Adrenal gland (tissue), 5 donors: ENCODE measurements at regions not wholly inside any gene's neighbourhood (a gene's known extent, or its start where the extent isn't known, plus 50 kb on each side); places are given as distances from the start of the nearest gene placed in this dataset.
"Not testable (repeated sequence)": the region's sequence is repeated elsewhere in the genome, so short reads cannot be mapped to it uniquely, and the experiment has no call there.

Experiments used
- POLR2A ChIP-seq, 2 donors: fragments of 450-650 bp; IDR thresholded peaks; one replicate each; pipeline ENCODE4 v1.6.1; 2017; ENCODE audit warnings: antibody characterized with exemption in 2 of 2, mild to moderate bottlenecking in 2 of 2, moderate library complexity in 1 of 2
- TF ChIP-seq, protein P1 (sequence below), 6 experiments: fragments of 450-650 bp in 4 of 6; fragments of 200-600 bp in 2 of 6; sonication (generic) in 1 of 6; IDR thresholded peaks; 1 replicate in 5 of 6; 2 replicates in 1 of 6; pipeline versions ENCODE4 v1.5.1 to v1.8.0; 2016 to 2021; ENCODE audit warnings: antibody characterized with exemption in 6 of 6, mild to moderate bottlenecking in 2 of 6, moderate library complexity in 1 of 6
- donor health status: DM: no; HTN: no; CAD: no.

DNA sequence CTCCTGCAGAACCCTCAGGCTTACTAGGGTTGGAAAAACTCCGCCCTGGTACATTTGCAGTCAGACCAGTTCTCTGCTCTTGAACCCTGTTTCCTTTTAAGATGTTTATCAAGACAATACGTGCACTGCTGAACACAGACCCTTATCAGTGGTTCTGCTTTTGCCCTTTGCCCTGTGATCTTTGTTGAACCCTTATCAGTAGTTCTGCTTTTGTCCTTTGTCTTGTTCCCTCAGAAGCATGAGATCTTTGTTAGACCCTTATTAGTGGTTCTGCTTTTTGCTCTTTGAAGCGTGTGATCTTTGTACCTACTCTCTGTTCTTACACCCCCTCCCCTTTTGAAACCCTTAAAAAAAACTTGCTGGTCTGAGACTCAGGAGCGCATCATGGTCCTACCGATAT, 457.5 kb upstream of the FSHR start:
- TF ChIP-seq, protein P1, sequence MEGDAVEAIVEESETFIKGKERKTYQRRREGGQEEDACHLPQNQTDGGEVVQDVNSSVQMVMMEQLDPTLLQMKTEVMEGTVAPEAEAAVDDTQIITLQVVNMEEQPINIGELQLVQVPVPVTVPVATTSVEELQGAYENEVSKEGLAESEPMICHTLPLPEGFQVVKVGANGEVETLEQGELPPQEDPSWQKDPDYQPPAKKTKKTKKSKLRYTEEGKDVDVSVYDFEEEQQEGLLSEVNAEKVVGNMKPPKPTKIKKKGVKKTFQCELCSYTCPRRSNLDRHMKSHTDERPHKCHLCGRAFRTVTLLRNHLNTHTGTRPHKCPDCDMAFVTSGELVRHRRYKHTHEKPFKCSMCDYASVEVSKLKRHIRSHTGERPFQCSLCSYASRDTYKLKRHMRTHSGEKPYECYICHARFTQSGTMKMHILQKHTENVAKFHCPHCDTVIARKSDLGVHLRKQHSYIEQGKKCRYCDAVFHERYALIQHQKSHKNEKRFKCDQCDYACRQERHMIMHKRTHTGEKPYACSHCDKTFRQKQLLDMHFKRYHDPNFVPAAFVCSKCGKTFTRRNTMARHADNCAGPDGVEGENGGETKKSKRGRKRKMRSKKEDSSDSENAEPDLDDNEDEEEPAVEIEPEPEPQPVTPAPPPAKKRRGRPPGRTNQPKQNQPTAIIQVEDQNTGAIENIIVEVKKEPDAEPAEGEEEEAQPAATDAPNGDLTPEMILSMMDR (IDR thresholded peaks at IDR 0.05), result not testable (repeated sequence)
- TF ChIP-seq POLR2A (IDR thresholded peaks at IDR 0.05), result not testable (repeated sequence)
